ENCODE measurements at regions not wholly inside any gene's neighbourhood (a gene's known extent, or its start where the extent isn't known, plus 50 kb on each side); places are given as distances from the start of the nearest gene placed in this dataset.
A peak's percentile ranks its signal among the peaks of the same experiment; 100 is the strongest.

DNA sequence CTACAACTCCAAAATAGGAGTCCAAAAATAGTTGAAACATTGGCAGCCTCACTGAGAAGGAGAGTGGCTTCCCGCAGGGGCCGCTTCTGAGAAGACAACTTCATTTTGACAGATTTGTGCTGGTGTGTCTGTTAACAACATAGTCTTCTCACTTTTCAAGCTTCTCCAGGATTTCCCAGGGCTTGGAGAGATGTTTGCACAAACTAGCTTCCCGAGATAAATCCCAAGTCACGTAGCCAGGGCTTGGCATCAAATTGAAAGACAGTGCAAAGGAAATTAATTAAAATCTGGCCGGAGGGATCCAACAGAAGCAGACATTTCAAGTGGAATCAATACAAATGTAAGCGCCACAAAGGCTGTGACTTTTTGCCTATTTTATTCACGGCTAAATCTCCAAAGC, 630.2 kb downstream of the DHX35 start:
- DNase-seq = no peak

DNA sequence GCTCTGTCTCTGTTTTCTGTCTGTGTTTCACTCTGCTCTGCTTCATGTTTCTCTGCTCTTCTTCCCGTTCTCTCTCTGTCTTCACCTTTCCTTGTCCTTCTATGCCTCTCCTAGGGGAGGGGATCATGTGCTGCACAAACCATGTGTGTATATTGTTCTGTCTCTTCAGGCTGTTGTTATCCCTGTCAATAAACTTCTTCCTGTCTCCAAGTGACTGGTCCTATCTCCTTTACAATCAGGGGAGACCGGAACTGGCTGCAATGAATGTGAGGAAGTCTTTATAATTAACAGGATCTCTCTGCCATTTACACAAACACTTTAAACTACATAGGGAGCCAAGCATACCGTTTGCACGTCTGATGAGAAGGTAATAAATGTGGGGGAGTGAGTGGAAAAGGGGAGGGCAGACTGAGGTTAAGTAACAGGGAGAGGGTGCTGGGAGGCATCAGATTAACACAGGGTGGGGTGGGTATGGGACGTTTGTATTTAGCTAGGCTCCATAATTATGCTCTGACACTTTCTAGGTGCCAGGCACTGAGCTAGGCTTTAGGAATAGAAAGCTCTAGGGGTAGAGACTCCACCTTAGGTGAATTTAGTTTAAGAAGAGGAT, 626.1 kb downstream of the DHX35 start:
- no peak for DNase-seq

DNA sequence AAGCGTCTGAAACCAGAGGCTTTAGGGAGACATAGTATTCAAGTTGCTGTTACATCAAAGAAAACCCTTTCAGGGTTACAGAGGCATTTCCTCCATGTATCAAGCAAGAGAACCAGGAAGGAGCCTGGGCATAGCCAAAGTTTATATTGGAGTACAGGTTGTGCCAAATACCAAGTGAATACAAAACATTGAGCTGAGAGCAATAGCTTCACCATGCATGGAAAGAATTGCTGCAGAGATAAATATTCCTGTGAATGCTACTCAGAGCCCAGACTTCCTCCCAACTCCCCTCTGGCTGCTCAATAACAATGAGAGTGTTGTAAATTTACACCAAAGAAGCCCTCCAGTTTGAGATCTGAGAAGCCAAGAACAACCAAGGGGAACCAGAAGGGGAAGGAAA, 618.9 kb downstream of the DHX35 start:
- no peak for DNase-seq

DNA sequence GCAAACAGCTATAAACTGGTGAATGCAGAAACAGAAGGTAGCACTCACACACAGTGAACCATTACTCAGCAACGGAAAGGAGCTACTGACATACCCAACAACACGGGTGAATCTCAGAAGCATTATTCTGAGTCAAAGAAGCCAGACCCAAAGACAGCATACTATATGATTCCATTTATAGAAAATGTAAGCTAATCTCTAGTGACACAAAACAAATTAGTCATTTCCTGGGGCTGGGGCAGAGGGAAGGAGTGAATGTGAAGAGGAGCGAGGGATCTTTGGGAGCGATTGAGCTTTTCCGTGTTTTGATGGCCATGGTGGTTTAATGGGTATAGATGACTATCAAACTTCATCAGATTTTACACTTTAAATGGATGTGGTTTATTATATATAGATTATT, 614.6 kb downstream of the DHX35 start:
- no peak for DNase-seq

DNA sequence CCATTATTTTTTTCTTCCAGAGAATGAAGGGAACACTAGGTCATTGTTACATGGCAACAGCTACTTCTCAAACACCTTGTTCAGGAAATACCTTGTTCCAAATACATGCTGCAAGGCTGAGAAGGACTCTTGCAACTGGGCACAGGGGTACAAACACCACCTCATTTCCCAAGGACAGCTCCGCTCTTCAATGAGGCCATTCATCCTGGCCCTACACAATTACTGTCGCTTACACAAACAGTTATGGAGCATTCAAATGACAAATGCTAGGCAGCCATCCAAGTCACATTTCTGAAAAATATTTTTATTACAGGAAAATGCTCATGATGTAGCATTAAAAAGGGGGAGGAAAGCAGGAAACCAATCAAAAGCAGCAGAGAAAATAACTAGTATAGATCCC, 611.9 kb downstream of the DHX35 start:
- no peak for DNase-seq

DNA sequence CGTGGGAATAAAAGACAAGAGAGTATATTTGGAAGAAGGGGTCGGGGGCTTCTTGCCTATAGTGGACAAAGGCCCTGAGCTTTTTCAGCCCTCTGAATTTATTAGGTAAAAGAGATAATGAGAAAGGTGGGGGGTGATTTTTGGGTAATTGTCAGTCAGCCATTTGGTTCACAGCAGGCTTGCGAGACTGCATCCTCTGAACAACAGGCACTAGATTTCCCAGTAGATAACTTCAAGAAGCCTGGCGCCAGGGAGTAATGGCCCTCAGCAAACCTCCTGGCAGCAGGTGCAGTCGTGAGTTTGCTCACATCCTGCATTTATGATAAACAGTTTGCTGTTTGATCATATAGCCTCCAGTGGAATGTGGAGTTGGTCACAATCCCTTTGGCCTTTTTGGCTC, 609.0 kb downstream of the DHX35 start:
- no peak for DNase-seq

DNA sequence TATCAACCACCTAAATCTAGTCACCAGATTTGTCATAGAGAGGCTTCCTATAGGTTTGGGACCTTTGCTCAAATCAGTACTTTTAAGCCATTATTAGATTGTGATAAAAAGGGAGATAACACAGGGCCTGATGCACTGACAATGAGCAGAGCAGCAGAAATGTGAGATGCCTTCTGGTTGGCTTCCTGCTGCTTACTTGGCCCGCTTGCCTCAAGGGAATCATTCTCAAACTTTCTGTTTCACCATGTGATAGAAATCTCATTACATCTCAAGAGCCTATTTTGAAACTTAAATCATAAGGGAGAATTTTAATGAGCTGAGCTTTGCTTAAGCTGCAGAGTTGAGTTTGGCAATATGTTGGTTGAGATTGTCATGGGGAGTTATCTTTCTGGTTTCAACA, 606.0 kb downstream of the DHX35 start:
- no peak for DNase-seq

DNA sequence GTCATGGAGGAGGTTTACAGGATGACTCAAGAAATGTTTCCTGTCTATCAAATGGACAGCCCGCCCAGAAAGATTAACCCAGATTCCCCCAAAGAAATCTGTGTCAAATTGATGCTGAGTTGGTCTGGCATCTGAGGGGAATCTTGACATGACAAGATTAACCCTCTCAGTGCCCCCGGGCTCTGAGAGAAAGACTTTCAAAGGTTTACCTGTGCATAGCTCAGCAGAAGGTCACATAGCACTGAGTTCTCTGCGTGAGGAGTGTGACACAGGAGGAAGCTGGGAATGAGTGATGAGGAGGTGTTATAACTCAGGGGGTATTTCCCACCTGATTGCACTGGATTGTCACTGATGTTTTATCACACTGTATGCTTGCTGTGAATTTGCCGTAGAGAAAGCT, 601.2 kb downstream of the DHX35 start:
- no peak for DNase-seq

DNA sequence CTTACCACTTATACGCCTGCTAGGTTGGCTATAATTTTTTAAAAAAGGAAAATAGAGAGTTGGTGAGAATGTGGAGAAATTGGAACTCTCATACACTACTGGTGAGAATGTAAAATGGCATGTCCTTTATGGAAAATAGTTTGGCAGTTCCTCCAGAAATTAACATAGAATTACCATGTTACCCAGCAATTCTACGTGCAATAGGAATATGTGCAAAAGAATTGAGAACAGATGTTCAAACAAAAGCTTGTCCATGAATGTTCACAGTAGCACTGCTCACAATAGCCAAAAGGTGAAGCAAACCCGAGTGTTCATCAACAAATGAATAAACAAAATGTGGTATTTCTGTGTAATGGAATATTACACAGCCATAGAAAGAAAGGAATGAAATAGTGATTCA, 592.2 kb downstream of the DHX35 start:
- DNase-seq = no peak

DNA sequence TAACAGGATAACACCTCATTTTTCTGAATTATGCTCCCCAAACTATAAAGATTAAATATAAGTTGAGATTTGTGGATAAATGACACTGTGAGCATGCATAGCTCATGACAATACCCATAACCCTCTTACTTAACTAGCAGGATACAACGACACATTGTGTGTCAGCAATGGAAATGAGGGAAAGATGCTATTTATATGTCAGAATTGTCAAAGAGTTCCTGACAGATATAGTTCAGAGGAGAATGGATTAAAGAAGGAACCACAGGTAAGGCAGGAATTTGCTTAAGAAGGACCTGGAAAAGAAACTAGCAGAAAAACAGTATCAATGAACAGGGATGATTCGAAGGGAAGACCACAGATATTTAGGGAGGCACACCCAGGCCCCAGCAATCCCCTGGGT, 591.0 kb downstream of the DHX35 start:
- no peak for DNase-seq

DNA sequence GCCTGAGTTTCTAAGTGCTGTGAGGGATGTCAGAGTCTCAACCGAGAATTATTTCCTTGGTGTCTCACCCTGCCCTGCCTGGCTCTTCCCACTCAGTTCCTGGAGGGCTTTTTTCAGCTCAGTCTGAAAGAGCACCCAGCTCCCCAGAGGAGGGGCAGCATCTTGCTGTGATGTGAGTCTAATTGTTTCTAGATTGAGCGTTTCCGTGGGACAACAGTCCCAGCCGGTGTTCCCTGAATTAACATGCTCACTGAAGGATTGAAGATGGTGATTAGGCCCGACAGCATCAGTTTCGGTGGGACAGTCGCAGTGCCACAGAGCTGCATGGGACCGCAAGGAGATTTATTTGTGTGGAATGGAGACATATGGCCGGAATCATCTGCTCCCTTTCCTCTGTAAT, 587.6 kb downstream of the DHX35 start:
- no peak for DNase-seq

DNA sequence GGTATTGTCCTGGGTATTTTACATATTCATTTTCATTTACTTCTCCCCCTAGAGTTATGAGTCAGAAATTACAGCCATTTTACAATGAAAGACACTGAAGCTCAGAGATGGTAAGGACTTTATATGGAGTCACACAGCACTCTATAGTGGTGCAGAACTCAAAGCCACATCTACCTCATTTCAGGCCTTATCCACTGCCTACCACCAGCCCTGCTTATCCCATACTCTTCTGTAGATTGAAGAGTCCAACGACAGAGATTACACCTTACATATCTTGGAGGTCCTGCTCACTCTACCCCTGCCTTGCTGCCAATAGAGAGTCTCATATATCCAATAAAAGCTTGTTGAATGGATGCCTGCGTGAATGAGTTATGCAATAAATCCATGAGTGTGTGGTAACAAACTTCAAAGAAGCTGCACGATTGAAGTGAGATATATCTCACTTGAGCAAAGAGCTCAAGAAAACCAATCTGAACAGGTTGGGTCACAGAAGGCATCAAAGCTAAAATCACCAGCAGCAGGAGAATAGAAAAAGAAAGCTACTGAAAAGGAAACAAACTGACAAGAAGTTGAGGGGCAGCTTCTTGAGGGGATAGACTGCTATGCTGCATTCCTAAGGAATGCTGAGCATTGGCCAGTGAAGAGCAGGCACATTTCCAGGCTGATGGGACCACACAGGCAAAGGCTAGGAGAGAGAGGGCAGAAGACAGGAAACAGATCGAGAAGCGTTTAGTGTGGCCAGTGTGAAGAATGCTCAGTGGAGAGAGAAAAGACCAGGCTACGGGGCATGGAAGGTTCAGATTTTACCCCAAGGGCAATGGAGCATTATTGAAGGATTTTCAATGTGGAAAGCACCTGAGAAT, 585.6 kb downstream of the DHX35 start:
- peak in 1 of 2 experiments; percentile 2 for DNase-seq

DNA sequence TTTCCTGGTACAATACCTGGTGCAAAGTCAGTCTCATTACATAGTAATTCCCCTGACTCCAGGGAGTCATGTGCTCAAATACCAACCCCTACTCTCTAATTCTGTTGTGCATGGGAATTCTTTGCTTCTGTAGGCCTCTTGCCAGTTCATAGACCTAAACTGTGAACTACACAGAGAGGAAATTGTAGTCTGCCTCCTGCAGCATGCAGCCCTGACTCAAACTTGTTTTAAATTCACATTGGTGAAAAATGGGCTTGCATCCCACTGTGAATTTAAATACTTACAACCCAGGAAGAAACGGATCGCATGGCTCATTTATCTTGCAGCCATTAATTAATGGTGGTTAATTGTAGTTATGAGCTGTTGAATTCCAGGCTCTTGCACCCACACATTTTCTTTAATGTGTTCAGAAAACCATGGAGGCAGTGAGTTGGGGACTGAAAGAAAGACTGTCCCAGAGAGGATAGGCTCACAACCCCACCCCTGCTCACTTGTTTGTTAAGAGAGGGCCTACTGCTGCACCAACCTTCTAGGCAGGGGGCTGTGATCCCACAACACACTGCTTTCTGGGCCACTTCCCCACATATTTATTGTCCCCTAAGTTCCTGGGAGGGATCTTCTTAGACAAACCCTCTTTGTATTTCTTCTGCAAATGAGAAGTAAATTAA, 579.1 kb downstream of the DHX35 start:
- no peak for DNase-seq

DNA sequence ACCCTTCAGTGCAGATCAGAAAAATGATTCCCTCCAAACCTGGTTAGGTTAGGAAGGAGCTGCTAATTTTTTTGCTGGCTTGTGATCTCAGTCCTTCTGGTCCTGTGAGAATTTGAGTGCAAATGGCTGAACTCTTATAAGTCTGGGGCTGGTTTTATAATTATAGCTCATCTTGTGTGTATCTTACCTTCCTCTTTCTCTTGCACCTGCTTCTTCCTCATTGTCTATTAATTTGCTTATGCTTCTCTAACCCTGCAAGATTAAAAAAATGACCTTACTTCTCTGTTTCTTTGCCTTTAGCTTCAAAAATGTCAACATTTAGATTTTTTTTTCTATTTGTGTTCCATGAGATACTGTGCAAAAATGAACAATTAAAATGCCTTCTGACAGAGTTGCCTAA, 576.2 kb downstream of the DHX35 start:
- no peak for DNase-seq

DNA sequence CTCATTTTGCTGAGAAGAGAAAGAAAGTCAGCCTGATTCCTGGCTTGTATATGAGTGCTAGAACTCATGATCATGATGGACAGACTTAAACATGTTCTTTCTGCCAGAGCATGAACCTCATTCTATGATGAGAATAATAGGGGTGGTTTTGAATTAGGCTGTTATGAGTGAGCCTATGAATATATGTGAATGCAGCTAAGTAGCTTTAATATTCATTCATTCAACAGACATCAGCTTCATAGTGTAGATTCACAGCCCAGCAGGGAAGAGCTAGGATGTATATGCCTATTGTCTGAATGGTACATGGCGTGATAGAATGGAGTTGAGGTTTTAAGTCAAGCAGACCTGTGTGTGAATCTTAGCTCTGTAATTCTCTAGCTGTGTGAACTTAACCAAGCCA, 573.2 kb downstream of the DHX35 start:
- no peak for DNase-seq

DNA sequence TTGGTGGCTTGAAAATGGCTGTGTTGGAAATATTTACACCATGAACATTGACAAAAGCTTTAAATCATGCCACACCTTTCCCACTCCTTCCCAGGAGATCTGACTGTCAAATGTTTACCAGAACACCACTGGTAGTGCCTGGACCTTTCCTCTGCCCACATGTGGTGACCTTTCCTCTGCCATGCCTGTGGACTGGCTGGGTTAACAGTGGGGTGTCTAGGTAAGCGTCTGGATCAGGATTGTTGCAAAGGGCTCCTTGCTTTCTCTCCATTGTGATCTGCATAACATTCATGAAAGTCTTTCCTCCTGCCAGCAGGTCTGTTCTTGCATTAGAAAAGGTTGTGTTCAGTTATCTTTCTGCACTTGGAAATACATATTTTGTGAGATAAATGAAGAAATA, 572.7 kb downstream of the DHX35 start:
- no peak for DNase-seq

DNA sequence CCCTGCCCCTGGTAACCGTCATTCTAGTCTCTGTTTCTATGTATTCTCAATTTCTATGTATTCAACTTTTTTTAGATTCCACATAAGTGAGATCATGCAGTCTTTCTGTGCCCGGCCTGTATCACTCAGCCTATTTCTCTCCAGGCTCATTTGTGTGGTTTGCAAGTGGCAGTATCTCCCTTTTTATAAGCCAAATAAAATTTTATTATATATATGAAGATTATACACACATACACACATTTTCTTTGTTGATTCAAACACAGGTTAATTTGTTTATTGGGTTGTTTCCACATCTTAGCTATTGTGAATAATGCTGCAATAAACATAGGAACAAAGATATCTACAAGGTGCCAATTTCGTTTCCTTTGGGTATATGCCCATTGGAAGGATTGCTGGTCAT, 571.7 kb downstream of the DHX35 start:
- no peak for DNase-seq

DNA sequence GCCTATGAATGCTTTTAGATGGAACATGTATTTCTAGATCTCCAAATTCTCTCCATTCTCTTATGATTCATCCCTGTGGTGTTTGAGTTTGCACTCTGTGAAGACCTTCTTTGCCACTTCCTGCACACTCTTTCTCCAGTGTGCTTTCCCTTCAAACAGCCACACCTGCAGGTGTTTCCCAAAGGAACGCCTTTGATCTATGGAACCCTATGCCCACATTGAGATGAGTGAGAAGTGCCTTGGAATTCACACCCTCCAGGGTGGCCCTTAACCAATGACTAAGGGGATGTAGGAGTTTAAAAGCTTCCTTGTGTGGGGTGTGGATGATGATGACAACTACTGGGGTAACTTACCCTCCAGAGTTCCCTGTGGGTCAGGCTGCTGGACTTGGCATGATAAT, 570.1 kb downstream of the DHX35 start:
- no peak for DNase-seq

DNA sequence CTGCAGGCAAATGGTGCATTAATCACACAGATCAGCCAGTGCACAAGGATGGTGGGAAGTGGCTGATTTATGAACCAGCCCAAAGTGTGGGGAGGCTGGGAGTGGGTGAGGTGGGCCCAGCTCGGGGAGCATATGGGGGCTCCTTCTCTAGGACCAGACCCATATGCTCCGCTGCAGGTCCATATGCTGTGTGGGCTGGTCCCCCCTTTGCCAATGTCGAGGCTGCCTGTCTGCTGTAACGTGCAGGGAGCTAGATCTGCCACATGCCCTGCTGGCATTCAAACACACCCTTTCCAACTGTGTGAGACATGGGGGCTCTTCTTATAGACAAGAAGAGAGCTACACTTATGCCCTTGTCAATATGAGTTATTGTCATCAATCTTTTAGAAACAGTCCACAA, 566.3 kb downstream of the DHX35 start:
- no peak for DNase-seq

DNA sequence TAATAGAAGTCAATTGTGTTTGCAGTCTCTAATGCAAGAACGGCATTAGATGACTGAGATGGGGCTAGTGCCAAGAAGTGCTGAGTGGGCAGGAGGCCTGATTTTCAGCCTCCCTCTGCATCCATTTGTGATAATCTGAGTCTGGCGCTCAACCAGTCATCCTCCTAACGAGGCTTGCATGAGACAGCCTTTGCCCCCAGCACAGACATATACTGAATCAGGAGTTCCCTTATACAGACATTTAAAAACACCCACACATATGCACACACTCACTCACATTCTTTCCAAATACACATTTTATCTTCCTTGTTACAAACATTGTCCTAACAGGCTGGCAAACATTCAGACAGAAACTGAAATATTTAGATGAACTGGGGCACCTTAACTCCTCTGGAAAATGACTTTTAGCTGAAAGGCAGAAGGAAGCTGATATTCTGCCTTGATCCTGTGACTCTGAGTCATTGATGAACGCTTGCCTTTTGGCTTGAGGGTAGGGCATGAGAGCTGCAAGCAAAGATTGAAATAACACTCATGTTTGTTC, 562.3 kb downstream of the DHX35 start:
- DNase-seq = no peak

DNA sequence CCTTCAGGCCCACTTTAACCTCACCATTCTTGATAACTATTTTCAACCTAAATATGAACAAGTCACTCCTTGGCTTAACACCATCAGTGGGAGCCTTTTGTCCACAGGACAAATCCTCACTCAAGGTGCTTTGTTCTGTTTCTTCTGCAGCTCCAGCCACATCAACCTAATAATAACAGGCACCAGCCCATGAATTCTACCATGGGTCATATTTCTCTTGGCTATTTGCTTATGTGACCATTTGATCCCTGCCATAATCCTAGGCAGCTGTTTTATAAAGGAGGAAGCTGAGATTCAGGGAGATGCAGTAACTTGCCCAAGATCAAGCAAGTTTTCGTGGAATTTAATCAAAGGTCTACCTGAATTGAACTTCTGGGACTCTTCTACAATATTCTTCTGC, 561.3 kb downstream of the DHX35 start:
- DNase-seq = no peak

DNA sequence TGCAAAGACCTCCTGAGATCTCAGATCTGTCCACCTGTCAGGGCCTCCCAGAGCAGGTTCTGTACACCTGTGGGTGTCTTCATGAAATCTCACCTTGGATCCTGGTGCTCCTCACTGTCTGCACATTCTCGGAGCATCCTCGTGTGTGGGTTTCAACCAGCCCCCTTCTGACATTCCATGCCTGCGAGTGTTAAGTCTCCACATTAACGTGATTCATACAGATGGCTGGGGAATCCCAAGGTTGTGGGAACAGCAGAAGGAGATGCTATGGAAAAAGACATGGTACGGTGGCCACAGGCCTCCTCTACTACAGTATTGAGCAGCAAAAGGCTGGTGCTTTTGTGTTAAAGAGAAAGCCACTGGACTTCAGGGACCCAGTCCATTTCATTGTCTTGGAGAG, 556.5 kb downstream of the DHX35 start:
- no peak for DNase-seq

DNA sequence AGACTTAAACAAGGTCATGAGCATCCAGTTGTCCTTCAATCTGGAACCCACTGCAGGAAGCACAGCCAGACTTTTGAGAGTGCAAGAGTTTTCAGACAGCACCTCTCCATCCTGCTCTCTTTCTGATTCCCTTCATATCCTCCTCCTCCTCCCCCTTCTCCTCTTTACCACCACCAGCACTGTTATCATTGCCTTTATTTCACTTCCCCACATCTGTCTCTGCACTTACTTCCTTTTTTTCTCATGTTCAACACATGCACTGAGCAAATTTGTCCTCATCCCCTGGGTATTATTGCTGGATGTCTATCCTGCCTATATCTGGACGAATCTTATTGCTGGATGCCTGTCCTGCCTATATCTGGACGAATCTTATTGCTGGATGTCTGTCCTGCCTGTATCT, 554.8 kb downstream of the DHX35 start:
- DNase-seq = no peak

DNA sequence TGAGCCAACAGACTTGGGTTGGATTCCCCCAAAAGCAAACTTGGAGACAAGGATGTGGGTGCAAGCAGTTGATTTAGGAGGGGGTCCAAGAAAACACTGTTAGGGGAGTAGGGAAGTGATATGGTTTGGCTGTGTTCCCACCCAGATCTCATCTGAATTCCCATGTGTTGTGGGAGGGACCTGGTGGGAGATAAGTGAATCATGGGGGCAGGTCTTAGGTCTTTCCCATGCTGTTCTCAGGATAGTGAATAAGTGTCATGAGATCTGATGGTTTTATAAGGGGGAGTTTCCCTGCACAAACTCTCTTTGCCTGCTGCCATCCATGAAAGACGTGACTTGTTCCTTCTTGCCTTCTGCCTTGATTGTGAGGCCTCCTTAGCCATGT, 542.6 kb downstream of the DHX35 start:
- no peak for DNase-seq

Data from AML-193 (cell line).